ENCODE measurements at regions not wholly inside any gene's neighbourhood (a gene's known extent, or its start where the extent isn't known, plus 50 kb on each side); places are given as distances from the start of the nearest gene placed in this dataset.
A peak's percentile ranks its signal among the peaks of the same experiment; 100 is the strongest.

GRCh38 chr11:104614117-104614680 is 284.1 kb downstream of the CASP12 start:
- DNase-seq (ENCODE audit: extremely low spot score in 2 of 2) = no peak
- no peak for TF ChIP-seq CTCF (IDR thresholded peaks at IDR 0.05)
- no peak for TF ChIP-seq POLR2A (IDR thresholded peaks at IDR 0.05)
- no peak for TF ChIP-seq POLR2AphosphoS5 (IDR thresholded peaks at IDR 0.05; ENCODE audit: insufficient read depth in 1 of 2, low read depth in 1 of 2)
- intact Hi-C loops (cut with DNase I) = no loop called here

GRCh38 chr11:104610635-104611034 is 287.6 kb downstream of the CASP12 start:
- intact Hi-C loops (cut with DNase I) = no loop called here
- no peak for DNase-seq (ENCODE audit: extremely low spot score in 2 of 2)

More at GRCh38 chr11:104614117-104614680, 284.1 kb downstream of the CASP12 start:
- Histone ChIP-seq H3K9me3 (no peaks in the 10 kb centered on the region), H3K4me1 (peaks cover 12% of the 10 kb centered on the region), H3K27ac (no peak overlapping the region), H3K27me3 (no peaks in the 10 kb centered on the region), H3K4me3 (no peak overlapping the region), H3K36me3 (no peaks in the 10 kb centered on the region)

GRCh38 chr11:104609311-104610085 is 288.8 kb downstream of the CASP12 start:
- Histone ChIP-seq H3K9me3 (no peaks in the 10 kb centered on the region), H3K27me3 (no peaks in the 10 kb centered on the region), H3K4me3 (no peak overlapping the region), H3K27ac (no peak overlapping the region), H3K36me3 (no peaks in the 10 kb centered on the region), H3K4me1 (peaks cover 12% of the 10 kb centered on the region)
- TF ChIP-seq POLR2AphosphoS5 (IDR thresholded peaks at IDR 0.05; ENCODE audit: insufficient read depth in 1 of 2, low read depth in 1 of 2) = no peak
- TF ChIP-seq POLR2A (IDR thresholded peaks at IDR 0.05) = no peak
- peak in 2 of 3 experiments; percentile 16 to 30 for TF ChIP-seq CTCF (IDR thresholded peaks at IDR 0.05)
- intact Hi-C loops (cut with DNase I) = no loop called here
- no peak for DNase-seq (ENCODE audit: extremely low spot score in 2 of 2)

More at GRCh38 chr11:104610635-104611034, 287.6 kb downstream of the CASP12 start:
- H3K9me3 ChIP-seq = no peaks in the 10 kb centered on the region
- H3K4me1 ChIP-seq = peaks cover 12% of the 10 kb centered on the region
- H3K27me3 ChIP-seq = no peaks in the 10 kb centered on the region
- H3K4me3 ChIP-seq = no peak overlapping the region
- H3K36me3 ChIP-seq = no peaks in the 10 kb centered on the region
- H3K27ac ChIP-seq = no peak overlapping the region
- TF ChIP-seq POLR2AphosphoS5 (IDR thresholded peaks at IDR 0.05; ENCODE audit: insufficient read depth in 1 of 2, low read depth in 1 of 2) (no peak), POLR2A (IDR thresholded peaks at IDR 0.05) (no peak), CTCF (IDR thresholded peaks at IDR 0.05) (no peak)

- Histone ChIP-seq H3K36me3 (no peaks in the 10 kb centered on the region), H3K4me1 (no peaks in the 10 kb centered on the region), H3K27ac (no peak overlapping the region), H3K9me3 (no peaks in the 10 kb centered on the region), H3K27me3 (no peaks in the 10 kb centered on the region), H3K4me3 (no peak overlapping the region)
- TF ChIP-seq POLR2A (IDR thresholded peaks at IDR 0.05) (no peak), CTCF (IDR thresholded peaks at IDR 0.05) (no peak), POLR2AphosphoS5 (IDR thresholded peaks at IDR 0.05; ENCODE audit: insufficient read depth in 1 of 2, low read depth in 1 of 2) (no peak)
- intact Hi-C loops (cut with DNase I) = no loop called here
- DNase-seq (ENCODE audit: extremely low spot score in 2 of 2) = no peak
These were observed 295.6 kb downstream of the CASP12 start for GRCh38 chr11:104602643-104603042.
